Astrocyte of the hippocampus (primary cell): ENCODE measurements at regions not wholly inside any gene's neighbourhood (a gene's known extent, or its start where the extent isn't known, plus 50 kb on each side); places are given as distances from the start of the nearest gene placed in this dataset.

Experiments used
- DNase-seq: peaks from one replicate; pipeline ENCODE4 v3.0.0; 2011; ENCODE audit warnings: low read depth, low spot score

GRCh38 chr4:4640692-4641091, 98.8 kb upstream of the STX18 start:
- DNase-seq: no peak

- no peak for DNase-seq
These were observed 97.5 kb upstream of the STX18 start for GRCh38 chr4:4639370-4639769.

- DNase-seq: no peak
These were observed 95.9 kb upstream of the STX18 start for GRCh38 chr4:4637710-4638109.

GRCh38 chr4:4633431-4633830, 91.6 kb upstream of the STX18 start:
- DNase-seq: no peak

- no peak for DNase-seq
These were observed 89.3 kb upstream of the STX18 start for GRCh38 chr4:4631150-4631549.

GRCh38 chr4:4627906-4628305, 86.1 kb upstream of the STX18 start:
- no peak for DNase-seq

- no peak for DNase-seq
These were observed 85.3 kb upstream of the STX18 start for GRCh38 chr4:4627111-4627510.

- DNase-seq: no peak
These were observed 83.6 kb upstream of the STX18 start for GRCh38 chr4:4625488-4625887.

GRCh38 chr4:4624276-4624897, 82.5 kb upstream of the STX18 start:
- DNase-seq: no peak

GRCh38 chr4:4619821-4620220, 78.0 kb upstream of the STX18 start:
- no peak for DNase-seq

- peak; percentile 67 for DNase-seq
These were observed 77.0 kb upstream of the STX18 start for GRCh38 chr4:4618847-4619246.

- no peak for DNase-seq
These were observed 73.3 kb upstream of the STX18 start for GRCh38 chr4:4614925-4615678.

GRCh38 chr4:4613641-4614286, 71.9 kb upstream of the STX18 start:
- DNase-seq: no peak

- DNase-seq: no peak
These were observed 71.2 kb upstream of the STX18 start for GRCh38 chr4:4613126-4613465.

- DNase-seq: no peak
These were observed 68.8 kb upstream of the STX18 start for GRCh38 chr4:4610672-4611071.

GRCh38 chr4:4609622-4610334, 67.9 kb upstream of the STX18 start:
- no peak for DNase-seq

- no peak for DNase-seq
These were observed 66.3 kb upstream of the STX18 start for GRCh38 chr4:4608214-4608537.

GRCh38 chr4:4607336-4608213, 65.7 kb upstream of the STX18 start:
- DNase-seq: no peak

- no peak for DNase-seq
These were observed 64.5 kb upstream of the STX18 start for GRCh38 chr4:4606321-4606720.

- no peak for DNase-seq
These were observed 64.0 kb upstream of the STX18 start for GRCh38 chr4:4605849-4606248.

GRCh38 chr4:4603592-4603991, 61.7 kb upstream of the STX18 start:
- no peak for DNase-seq

- no peak for DNase-seq
These were observed 61.2 kb upstream of the STX18 start for GRCh38 chr4:4603067-4603466.
